Colonic mucosa (tissue), 4 donors: ENCODE measurements at regions not wholly inside any gene's neighbourhood (a gene's known extent, or its start where the extent isn't known, plus 50 kb on each side); places are given as distances from the start of the nearest gene placed in this dataset.

Source experiments
- DNase-seq: peaks from one replicate; pipeline ENCODE4 v3.0.0-alpha.2; 2020
- H3K27ac ChIP-seq: fragments of 200-600 bp; one replicate; pipeline ENCODE4 v1.8.0; 2021
- H3K27me3 ChIP-seq: fragments of 200-600 bp; one replicate; pipeline ENCODE4 v1.8.0; 2021
- H3K36me3 ChIP-seq: fragments of 200-600 bp; one replicate; pipeline ENCODE4 v1.8.0; 2021
- H3K4me1 ChIP-seq: fragments of 200-600 bp; one replicate; pipeline ENCODE4 v1.8.0; 2021; ENCODE audit warnings: mild to moderate bottlenecking
- H3K4me3 ChIP-seq: fragments of 200-600 bp; one replicate; pipeline ENCODE4 v1.8.0; 2021
- H3K9ac ChIP-seq, 2 donors: one replicate each; pipeline ENCODE4 v1.7.0; 2013; ENCODE audit warnings: control low read depth in 2 of 2, low read depth in 2 of 2, low read length in 2 of 2
- H3K9me3 ChIP-seq: fragments of 200-600 bp; one replicate; pipeline ENCODE4 v1.8.0; 2021
- intact Hi-C: fragments of 100-400 bp; cut with DNase I; formaldehyde crosslinking; loops from one replicate; pipeline ENCODE4 v1.14.1; 2022
- TF ChIP-seq, protein P1 (sequence below): fragments of 200-600 bp; IDR thresholded peaks from one replicate; pipeline ENCODE4 v1.8.0; 2022; ENCODE audit warnings: antibody characterized with exemption, mild to moderate bottlenecking
- donor health status: healthy.
- donor health status: DM: no; HTN: no; CAD: no.
- donor health status: DM: no; HTN: no; CAD: no.

GRCh38 chrX:94366616-94367015 lies 692.6 kb downstream of the FAM133A start:
- Histone ChIP-seq H3K4me1 (no peaks in the 10 kb centered on the region), H3K9ac (no peak overlapping the region), H3K27ac (no peak overlapping the region), H3K9me3 (no peaks in the 10 kb centered on the region), H3K36me3 (no peaks in the 10 kb centered on the region), H3K4me3 (no peak overlapping the region), H3K27me3 (no peaks in the 10 kb centered on the region)
- TF ChIP-seq, protein P1, sequence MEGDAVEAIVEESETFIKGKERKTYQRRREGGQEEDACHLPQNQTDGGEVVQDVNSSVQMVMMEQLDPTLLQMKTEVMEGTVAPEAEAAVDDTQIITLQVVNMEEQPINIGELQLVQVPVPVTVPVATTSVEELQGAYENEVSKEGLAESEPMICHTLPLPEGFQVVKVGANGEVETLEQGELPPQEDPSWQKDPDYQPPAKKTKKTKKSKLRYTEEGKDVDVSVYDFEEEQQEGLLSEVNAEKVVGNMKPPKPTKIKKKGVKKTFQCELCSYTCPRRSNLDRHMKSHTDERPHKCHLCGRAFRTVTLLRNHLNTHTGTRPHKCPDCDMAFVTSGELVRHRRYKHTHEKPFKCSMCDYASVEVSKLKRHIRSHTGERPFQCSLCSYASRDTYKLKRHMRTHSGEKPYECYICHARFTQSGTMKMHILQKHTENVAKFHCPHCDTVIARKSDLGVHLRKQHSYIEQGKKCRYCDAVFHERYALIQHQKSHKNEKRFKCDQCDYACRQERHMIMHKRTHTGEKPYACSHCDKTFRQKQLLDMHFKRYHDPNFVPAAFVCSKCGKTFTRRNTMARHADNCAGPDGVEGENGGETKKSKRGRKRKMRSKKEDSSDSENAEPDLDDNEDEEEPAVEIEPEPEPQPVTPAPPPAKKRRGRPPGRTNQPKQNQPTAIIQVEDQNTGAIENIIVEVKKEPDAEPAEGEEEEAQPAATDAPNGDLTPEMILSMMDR: no peak
- DNase-seq: no peak
- intact Hi-C loops: no loop called here

DNA sequence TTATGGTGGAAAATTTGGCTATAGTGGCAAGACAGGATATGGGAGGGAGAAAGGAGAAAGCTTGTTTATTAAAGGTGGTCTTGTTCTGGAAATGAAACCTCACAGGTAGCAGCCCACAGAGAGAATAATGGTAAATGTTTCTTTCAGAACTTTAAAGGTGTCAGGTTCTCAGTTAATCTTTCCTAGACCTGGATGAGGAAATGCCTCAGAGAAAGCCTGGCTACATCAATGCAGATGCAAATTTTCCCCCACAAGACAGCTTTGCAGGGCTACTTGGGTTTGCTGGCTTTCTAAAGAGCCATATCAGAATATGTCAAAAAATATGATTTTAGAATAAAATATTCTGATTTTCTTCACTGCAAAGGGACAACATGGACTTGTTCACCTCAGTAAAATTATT lies 715.0 kb downstream of the FAM133A start:
- H3K36me3 ChIP-seq: no peaks in the 10 kb centered on the region
- no peak overlapping the region for H3K4me3 ChIP-seq
- no peaks in the 10 kb centered on the region for H3K4me1 ChIP-seq
- no peaks in the 10 kb centered on the region for H3K27me3 ChIP-seq
- no peak for DNase-seq
- no peak overlapping the region for H3K9ac ChIP-seq
- no peak overlapping the region for H3K27ac ChIP-seq
- TF ChIP-seq, protein P1: no peak
- no peaks in the 10 kb centered on the region for H3K9me3 ChIP-seq
- intact Hi-C loops: no loop called here

DNA sequence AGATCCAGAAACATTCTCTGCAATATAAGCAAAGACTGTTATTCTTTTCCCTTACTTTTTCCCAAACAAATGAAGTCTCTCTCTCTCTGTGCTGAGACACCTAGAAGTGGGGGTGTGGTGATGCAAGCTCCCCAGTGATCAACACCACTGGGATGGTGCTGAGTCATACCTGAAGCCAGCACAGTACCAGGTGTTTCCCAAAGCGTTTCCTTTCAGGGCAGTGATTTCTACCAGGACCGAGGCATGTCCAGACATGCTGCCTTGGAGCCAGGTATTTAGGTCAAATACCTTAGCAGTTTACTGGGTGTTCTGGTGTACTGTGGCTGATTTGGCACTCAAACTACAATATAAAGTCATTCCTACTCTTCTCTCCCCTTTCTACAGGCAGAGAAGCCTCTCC lies 726.5 kb downstream of the FAM133A start:
- TF ChIP-seq, protein P1: no peak
- H3K36me3 ChIP-seq: no peaks in the 10 kb centered on the region
- H3K9me3 ChIP-seq: no peaks in the 10 kb centered on the region
- no peak overlapping the region for H3K9ac ChIP-seq
- H3K27ac ChIP-seq: no peak overlapping the region
- intact Hi-C loops: no loop called here
- no peak overlapping the region for H3K4me3 ChIP-seq
- no peaks in the 10 kb centered on the region for H3K4me1 ChIP-seq
- H3K27me3 ChIP-seq: no peaks in the 10 kb centered on the region
- DNase-seq: no peak

- no peaks in the 10 kb centered on the region for H3K36me3 ChIP-seq
- DNase-seq: no peak
- no peaks in the 10 kb centered on the region for H3K9me3 ChIP-seq
- TF ChIP-seq, protein P1: no peak
- H3K4me1 ChIP-seq: no peaks in the 10 kb centered on the region
- no peaks in the 10 kb centered on the region for H3K27me3 ChIP-seq
- no peak overlapping the region for H3K4me3 ChIP-seq
- intact Hi-C loops: no loop called here
- H3K9ac ChIP-seq: no peak overlapping the region
- no peak overlapping the region for H3K27ac ChIP-seq
Observed at GRCh38 chrX:94401426-94401825, 727.4 kb downstream of the FAM133A start.

DNA sequence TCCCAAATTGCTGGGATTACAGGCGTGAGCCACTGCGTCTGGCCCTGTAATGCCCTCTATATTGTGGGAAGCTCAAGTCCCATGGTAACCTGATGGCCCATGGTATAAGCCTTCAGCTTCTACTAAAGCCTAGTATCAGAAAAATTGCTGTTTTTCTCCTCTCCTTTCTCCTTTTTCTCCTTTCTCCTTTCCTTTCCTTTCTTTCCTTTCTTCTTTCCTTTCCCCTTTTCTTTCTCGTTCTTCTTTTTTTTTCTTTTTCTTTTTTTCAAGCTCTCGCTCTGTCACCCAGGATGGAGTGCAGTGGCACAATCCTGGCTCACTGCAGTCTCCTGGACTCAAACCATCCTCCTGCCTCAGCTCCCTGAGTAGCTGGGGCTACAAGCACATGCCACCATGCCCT lies 740.7 kb downstream of the FAM133A start:
- Histone ChIP-seq H3K27ac (no peak overlapping the region), H3K36me3 (no peaks in the 10 kb centered on the region), H3K27me3 (no peaks in the 10 kb centered on the region), H3K4me1 (no peaks in the 10 kb centered on the region), H3K9ac (no peak overlapping the region), H3K4me3 (no peak overlapping the region), H3K9me3 (no peaks in the 10 kb centered on the region)
- TF ChIP-seq, protein P1: no peak
- intact Hi-C loops: no loop called here
- no peak for DNase-seq

DNA sequence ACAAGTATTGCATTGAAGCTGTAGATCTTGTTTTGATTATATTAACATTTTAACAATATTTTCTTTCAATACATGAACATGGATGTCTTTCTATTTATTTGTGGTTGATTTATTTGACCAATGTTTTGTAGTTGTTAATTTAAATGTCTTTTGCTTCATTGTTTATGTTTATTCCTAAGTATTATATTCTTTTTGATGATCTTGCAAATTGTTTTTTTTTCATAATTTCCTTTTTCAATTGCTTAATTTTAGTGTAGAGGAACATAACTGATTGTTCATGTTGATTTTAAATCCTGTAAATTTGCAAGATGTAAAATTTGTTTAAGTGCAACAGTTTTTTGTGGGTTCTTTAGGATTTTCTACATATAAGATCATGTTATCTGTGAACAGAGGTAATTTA lies 744.1 kb downstream of the FAM133A start:
- no peaks in the 10 kb centered on the region for H3K4me1 ChIP-seq
- no peaks in the 10 kb centered on the region for H3K9me3 ChIP-seq
- H3K27ac ChIP-seq: no peak overlapping the region
- TF ChIP-seq, protein P1: no peak
- H3K36me3 ChIP-seq: no peaks in the 10 kb centered on the region
- no peak overlapping the region for H3K4me3 ChIP-seq
- no peak overlapping the region for H3K9ac ChIP-seq
- intact Hi-C loops: no loop called here
- DNase-seq: no peak
- no peaks in the 10 kb centered on the region for H3K27me3 ChIP-seq
